ENCODE measurements at regions not wholly inside any gene's neighbourhood (a gene's known extent, or its start where the extent isn't known, plus 50 kb on each side); places are given as distances from the start of the nearest gene placed in this dataset.

DNA sequence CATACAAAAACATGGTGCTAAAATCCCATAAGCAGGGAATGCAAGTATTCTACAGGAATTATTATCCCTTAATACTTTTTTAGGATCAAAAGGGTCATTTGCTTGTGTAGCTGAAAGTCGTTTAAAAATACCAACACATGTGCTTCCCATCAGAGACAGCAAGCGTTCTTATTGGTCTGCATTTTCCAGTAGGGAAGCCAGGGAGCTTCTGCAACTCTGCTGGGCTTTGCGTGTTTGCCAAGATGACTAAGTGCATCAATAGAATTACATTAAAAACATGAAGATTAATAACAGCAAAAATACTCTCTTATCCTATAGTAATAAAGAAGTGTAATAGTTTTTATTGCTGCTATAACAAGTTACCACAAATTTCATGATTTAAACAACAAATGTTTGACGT, 111.2 kb downstream of the QDPR start:
- Histone ChIP-seq H3K9me3 (replicated peaks in 1 of 2; ENCODE audit: control insufficient read depth in 1 of 2, insufficient read depth in 1 of 2, low read length in 2 of 2) (no peaks in the 10 kb centered on the region), H3K79me2 (ENCODE audit: insufficient read depth, low read length) (no peaks in the 10 kb centered on the region), H3K9ac (ENCODE audit: insufficient read depth, low read length, poor library complexity, severe bottlenecking) (no peak overlapping the region), H4K20me1 (ENCODE audit: insufficient read depth, low read length) (no peaks in the 10 kb centered on the region), H3K4me3 (replicated peaks in 1 of 3; ENCODE audit: low read depth in 2 of 3, low read length in 3 of 3) (no peak overlapping the region), H3K27me3 (ENCODE audit: control insufficient read depth in 2 of 2, insufficient read depth in 2 of 2, low read length in 2 of 2) (no peaks in the 10 kb centered on the region), H3K27ac (ENCODE audit: low read depth in 1 of 2, low read length in 2 of 2) (no peak overlapping the region), H3K4me1 (ENCODE audit: control insufficient read depth in 1 of 2, insufficient read depth in 2 of 2, low read length in 2 of 2) (no peaks in the 10 kb centered on the region), H3K4me2 (replicated peaks; ENCODE audit: extremely low read depth, low read length, poor library complexity, severe bottlenecking) (no peak overlapping the region), H2AFZ (ENCODE audit: insufficient read depth, low read depth, low read length, poor library complexity, severe bottlenecking) (no peak overlapping the region), H3K36me3 (replicated peaks in 1 of 2; ENCODE audit: control insufficient read depth in 1 of 2, insufficient read depth in 2 of 2, low read length in 2 of 2) (no peaks in the 10 kb centered on the region)
- intact Hi-C loops (cut with micrococcal nuclease) = no loop called here
- no peak for DNase-seq
- Mint-ChIP-seq H3K9me3 (peaks cover 0 to 8% (median 2%) of the 10 kb centered on the region in 7 donors), H3K36me3 (no peaks in the 10 kb centered on the region), H3K27me3 (ENCODE audit: low read depth in 3 of 3) (peaks cover 0 to 3% (median 0%) of the 10 kb centered on the region in 3 donors), H3K4me3 (no peak overlapping the region), H3K4me1 (no peaks in the 10 kb centered on the region), H3K27ac (no peak overlapping the region)
- TF ChIP-seq, protein P1, sequence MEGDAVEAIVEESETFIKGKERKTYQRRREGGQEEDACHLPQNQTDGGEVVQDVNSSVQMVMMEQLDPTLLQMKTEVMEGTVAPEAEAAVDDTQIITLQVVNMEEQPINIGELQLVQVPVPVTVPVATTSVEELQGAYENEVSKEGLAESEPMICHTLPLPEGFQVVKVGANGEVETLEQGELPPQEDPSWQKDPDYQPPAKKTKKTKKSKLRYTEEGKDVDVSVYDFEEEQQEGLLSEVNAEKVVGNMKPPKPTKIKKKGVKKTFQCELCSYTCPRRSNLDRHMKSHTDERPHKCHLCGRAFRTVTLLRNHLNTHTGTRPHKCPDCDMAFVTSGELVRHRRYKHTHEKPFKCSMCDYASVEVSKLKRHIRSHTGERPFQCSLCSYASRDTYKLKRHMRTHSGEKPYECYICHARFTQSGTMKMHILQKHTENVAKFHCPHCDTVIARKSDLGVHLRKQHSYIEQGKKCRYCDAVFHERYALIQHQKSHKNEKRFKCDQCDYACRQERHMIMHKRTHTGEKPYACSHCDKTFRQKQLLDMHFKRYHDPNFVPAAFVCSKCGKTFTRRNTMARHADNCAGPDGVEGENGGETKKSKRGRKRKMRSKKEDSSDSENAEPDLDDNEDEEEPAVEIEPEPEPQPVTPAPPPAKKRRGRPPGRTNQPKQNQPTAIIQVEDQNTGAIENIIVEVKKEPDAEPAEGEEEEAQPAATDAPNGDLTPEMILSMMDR (IDR thresholded peaks at IDR 0.05) = no peak
- WGBS (ENCODE audit: insufficient coverage) = no CpG with 5 or more reads among the region's 4 CpGs

DNA sequence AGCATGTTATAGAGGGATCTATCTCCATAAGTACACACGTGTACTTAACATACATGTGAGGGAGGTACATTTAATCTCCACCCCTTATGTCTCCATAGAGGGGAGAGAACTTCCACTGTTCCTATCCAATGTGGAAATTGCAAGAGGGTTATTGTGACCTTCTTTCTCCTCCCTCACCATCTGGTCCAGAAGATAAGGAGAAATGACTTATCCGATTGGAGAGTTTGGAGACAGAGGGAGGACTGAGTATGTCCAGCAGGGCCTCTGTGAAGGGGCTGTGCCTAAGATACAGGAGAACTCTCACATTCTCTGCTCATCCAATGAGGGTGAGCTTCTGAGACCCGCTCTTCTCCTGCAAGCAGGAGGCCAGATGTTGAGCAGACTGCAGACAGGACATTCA, 113.1 kb downstream of the QDPR start:
- H3K27ac Mint-ChIP-seq = no peak overlapping the region
- no peak for DNase-seq
- Histone ChIP-seq H3K79me2 (ENCODE audit: insufficient read depth, low read length) (no peaks in the 10 kb centered on the region), H3K9me3 (replicated peaks in 1 of 2; ENCODE audit: control insufficient read depth in 1 of 2, insufficient read depth in 1 of 2, low read length in 2 of 2) (no peaks in the 10 kb centered on the region), H2AFZ (ENCODE audit: insufficient read depth, low read depth, low read length, poor library complexity, severe bottlenecking) (no peak overlapping the region), H3K9ac (ENCODE audit: insufficient read depth, low read length, poor library complexity, severe bottlenecking) (no peak overlapping the region), H3K4me2 (replicated peaks; ENCODE audit: extremely low read depth, low read length, poor library complexity, severe bottlenecking) (no peak overlapping the region), H3K36me3 (replicated peaks in 1 of 2; ENCODE audit: control insufficient read depth in 1 of 2, insufficient read depth in 2 of 2, low read length in 2 of 2) (no peaks in the 10 kb centered on the region), H3K4me1 (ENCODE audit: control insufficient read depth in 1 of 2, insufficient read depth in 2 of 2, low read length in 2 of 2) (no peaks in the 10 kb centered on the region), H4K20me1 (ENCODE audit: insufficient read depth, low read length) (no peaks in the 10 kb centered on the region), H3K27ac (ENCODE audit: low read depth in 1 of 2, low read length in 2 of 2) (no peak overlapping the region), H3K4me3 (replicated peaks in 1 of 3; ENCODE audit: low read depth in 2 of 3, low read length in 3 of 3) (no peak overlapping the region), H3K27me3 (ENCODE audit: control insufficient read depth in 2 of 2, insufficient read depth in 2 of 2, low read length in 2 of 2) (no peaks in the 10 kb centered on the region)
- H3K9me3 Mint-ChIP-seq = peaks cover 0 to 2% (median 1%) of the 10 kb centered on the region in 7 donors
- TF ChIP-seq, protein P1 (IDR thresholded peaks at IDR 0.05) = no peak
- intact Hi-C loops (cut with micrococcal nuclease) = no loop called here
- H3K4me1 Mint-ChIP-seq = no peaks in the 10 kb centered on the region
- H3K27me3 Mint-ChIP-seq (ENCODE audit: low read depth in 3 of 3) = peaks cover 0 to 3% (median 0%) of the 10 kb centered on the region in 3 donors
- H3K4me3 Mint-ChIP-seq = no peak overlapping the region
- H3K36me3 Mint-ChIP-seq = no peaks in the 10 kb centered on the region
- WGBS (ENCODE audit: insufficient coverage) = 67% methylated on average over 1 of the region's 3 CpGs
